AG09309 (cell line): ENCODE measurements at regions not wholly inside any gene's neighbourhood (a gene's known extent, or its start where the extent isn't known, plus 50 kb on each side); places are given as distances from the start of the nearest gene placed in this dataset.

ENCODE experiments used
- DNase-seq: peaks from one replicate; pipeline ENCODE4 v3.0.0-alpha.2; 2010; ENCODE audit warnings: low read depth
- H3K4me3 ChIP-seq: 2 replicates; pipeline ENCODE4 v1.5.1; 2011; ENCODE audit warnings: mild to moderate bottlenecking, low read depth, low read length, moderate library complexity; ENCODE audit not compliant: control insufficient read depth
- TF ChIP-seq, protein P1 (sequence below): IDR thresholded peaks from 2 replicates; pipeline ENCODE4 v1.5.1; 2011; ENCODE audit warnings: mild to moderate bottlenecking, low read depth, low read length, inconsistent platforms; ENCODE audit not compliant: insufficient read depth, control insufficient read depth; ENCODE audit errors: missing control alignments

DNA sequence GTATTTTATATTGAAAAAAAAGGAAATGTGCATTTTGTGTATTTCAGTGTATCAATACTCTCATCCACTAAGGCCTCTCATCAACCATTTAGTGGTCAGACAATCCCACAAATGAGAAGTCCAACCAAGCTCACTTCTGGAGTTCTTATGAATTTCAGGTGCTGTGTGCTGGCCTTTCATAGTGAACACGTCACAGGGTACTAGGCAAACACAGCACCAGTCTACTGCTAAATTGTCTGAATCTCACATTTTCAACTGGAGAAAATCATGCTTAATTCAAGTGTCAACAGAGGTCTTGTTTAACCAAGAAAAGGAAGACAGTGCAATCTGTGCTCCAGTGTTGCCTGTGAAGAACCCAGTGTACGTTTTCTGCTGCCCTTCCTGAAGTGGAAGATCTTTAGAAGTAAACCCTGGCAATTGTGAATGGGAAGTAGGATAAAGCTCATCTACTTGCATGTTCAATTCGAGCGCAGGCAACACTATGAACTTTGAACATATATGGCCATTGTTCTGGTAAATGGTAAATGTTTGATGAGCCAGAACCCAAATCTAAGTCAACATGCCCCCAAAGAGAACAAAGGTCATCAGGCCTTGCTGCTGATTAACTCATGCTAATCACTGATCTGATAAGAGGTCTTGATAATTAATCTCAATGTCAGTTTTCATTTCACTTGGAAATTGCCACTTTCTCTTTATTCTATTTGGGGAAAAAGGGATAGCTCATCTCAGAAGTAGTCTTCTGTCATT, 439.2 kb upstream of the SOX9 start:
- DNase-seq = no peak
- H3K4me3 ChIP-seq = no peak overlapping the region
- TF ChIP-seq, protein P1, sequence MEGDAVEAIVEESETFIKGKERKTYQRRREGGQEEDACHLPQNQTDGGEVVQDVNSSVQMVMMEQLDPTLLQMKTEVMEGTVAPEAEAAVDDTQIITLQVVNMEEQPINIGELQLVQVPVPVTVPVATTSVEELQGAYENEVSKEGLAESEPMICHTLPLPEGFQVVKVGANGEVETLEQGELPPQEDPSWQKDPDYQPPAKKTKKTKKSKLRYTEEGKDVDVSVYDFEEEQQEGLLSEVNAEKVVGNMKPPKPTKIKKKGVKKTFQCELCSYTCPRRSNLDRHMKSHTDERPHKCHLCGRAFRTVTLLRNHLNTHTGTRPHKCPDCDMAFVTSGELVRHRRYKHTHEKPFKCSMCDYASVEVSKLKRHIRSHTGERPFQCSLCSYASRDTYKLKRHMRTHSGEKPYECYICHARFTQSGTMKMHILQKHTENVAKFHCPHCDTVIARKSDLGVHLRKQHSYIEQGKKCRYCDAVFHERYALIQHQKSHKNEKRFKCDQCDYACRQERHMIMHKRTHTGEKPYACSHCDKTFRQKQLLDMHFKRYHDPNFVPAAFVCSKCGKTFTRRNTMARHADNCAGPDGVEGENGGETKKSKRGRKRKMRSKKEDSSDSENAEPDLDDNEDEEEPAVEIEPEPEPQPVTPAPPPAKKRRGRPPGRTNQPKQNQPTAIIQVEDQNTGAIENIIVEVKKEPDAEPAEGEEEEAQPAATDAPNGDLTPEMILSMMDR = no peak

DNA sequence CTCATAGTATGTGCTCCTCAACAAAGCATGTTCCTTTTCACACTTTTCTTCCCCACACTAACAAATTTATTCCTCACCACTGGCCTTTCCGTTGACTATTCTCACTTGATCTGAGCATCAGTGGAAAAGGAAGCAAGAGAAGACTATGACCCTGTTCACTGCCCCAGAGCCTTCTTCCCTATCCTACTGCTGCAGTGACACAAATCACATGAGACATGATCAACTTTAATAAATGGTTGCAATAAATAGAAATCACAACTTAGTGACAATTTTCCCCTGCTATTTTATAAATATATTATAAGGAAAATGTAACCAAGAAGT, 438.7 kb upstream of the SOX9 start:
- no peak overlapping the region for H3K4me3 ChIP-seq
- no peak for DNase-seq
- TF ChIP-seq, protein P1 = no peak

DNA sequence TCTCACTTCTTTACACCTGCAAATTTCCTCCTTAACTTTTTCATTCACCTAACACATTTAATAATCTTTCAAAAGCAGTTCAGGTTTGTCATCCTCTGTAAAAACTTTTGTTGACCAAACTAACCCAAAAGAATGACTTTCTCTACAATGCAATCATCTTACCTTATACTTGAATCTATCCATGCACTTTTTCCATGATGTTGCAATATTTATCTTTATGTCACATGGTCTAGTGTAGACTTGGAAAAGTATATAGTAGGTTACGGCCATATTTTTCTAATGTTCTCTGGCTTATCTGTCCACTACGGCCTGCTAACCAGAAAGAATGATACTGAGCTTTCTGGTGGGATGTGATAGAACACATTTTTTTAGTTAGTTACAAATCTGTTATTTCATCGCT, 431.0 kb upstream of the SOX9 start:
- TF ChIP-seq, protein P1 = no peak
- no peak overlapping the region for H3K4me3 ChIP-seq
- DNase-seq = no peak

DNA sequence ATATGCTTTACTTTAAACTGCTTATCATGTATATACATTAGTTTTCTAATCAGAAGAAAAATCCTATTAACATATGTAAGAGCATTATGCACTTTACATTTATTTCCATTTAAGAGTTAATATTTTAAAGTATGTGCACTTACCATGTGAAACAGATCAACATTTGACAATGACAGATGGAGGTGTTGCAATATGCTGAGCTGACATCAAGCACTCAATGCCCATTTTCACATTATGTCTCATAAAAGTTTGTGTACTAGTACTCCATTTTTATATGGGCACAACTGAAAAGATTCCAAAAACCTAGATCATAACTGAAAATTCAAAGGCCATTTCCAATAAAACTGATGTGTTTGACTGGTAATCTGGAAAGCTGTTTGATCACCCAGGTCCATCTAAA, 420.9 kb upstream of the SOX9 start:
- no peak overlapping the region for H3K4me3 ChIP-seq
- TF ChIP-seq, protein P1 = no peak
- DNase-seq = no peak

DNA sequence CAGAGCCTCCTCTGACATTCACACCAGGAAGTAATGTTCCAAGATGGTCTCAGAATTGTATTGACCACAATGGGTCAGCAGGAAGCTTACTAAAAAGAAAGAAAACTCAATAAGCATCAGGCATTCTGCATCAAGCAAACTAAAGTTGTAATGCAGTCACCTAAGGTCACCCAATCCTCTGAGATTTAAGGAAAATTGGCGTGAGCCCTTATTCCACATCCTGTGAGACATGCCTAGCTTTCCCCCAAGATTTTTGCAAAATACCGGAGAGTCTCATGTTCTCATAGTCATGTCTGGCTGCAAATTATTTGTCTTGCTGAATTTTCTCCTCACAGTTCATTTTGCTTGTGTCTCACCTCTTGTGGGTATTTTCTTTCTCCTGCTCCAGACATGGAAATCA, 417.1 kb upstream of the SOX9 start:
- no peak overlapping the region for H3K4me3 ChIP-seq
- DNase-seq = no peak
- TF ChIP-seq, protein P1 = no peak

DNA sequence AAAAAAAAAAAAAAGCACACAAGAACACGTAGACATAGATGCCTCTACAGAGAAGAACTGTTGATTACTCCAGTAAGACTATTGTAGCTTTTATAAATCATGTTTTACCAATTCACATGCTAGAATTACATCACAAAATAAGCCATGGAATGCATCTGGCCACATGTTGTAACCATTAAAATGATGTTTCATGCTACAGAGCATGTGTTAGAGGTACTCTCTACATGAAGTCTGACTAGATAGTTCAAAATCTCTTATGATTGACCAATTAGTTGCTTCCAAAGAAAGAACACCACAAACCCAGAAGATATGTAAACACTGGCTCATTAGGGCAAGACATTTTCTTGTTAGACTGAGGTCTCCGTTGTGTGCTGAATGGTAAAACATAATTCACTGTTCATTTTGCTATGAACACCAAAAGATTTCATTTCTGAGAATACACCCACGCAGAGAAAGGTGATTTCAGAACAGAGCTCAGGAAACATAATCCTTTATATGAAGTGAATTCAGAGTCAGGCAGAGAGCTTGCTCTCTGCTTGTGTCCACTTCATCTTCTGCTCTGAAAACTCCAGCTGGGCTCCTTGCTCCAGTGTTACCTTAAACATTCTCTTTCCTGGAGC, 411.4 kb upstream of the SOX9 start:
- peak; percentile 33 for DNase-seq
- H3K4me3 ChIP-seq = no peak overlapping the region
- TF ChIP-seq, protein P1 = no peak

DNA sequence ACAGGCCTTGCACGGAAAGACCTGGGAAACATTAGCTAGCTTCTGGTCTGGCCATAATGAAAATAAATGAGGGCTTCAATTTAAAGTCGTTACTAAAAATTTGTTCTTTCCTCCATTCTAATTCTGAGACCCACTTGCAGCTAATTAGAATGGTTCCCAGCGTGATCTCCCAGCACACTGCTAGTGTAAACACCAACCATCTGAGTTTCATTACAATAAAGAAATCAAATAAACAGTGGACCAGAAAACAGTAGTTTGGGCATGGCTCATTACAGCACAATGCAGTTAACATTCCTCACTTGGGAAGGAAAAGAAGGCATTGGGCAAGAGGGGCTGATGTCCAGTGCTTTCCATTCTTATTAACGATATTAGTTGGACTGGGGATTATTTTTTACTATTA, 410.9 kb upstream of the SOX9 start:
- TF ChIP-seq, protein P1 = no peak
- no peak overlapping the region for H3K4me3 ChIP-seq
- DNase-seq = no peak
